GM19372 (cell line): ENCODE measurements at regions not wholly inside any gene's neighbourhood (a gene's known extent, or its start where the extent isn't known, plus 50 kb on each side); places are given as distances from the start of the nearest gene placed in this dataset.
A peak's percentile ranks its signal among the peaks of the same experiment; 100 is the strongest.
"Not testable (repeated sequence)": the region's sequence is repeated elsewhere in the genome, so short reads cannot be mapped to it uniquely, and the experiment has no call there.

Experiments
- ATAC-seq: cut with Tn5 transposase; IDR thresholded peaks from one replicate; pipeline ENCODE4 v1.9.1; 2021; ENCODE audit warnings: mild to moderate bottlenecking, low read depth, moderate library complexity; ENCODE audit not compliant: unreplicated experiment

GRCh38 chr1:178020968-178021640 is 51.2 kb upstream of the SEC16B start:
- ATAC-seq: no peak

GRCh38 chr1:178021950-178022349 is 52.1 kb upstream of the SEC16B start:
- ATAC-seq: no peak

GRCh38 chr1:178023181-178023618 is 53.3 kb upstream of the SEC16B start:
- no peak for ATAC-seq

- ATAC-seq: no peak
These were observed 54.6 kb upstream of the SEC16B start for GRCh38 chr1:178024504-178024903.

- ATAC-seq: no peak
These were observed 55.9 kb upstream of the SEC16B start for GRCh38 chr1:178025613-178026356.

- no peak for ATAC-seq
These were observed 59.1 kb upstream of the SEC16B start for GRCh38 chr1:178028841-178029481.

- ATAC-seq: no peak
These were observed 60.6 kb upstream of the SEC16B start for GRCh38 chr1:178030467-178030866.

- ATAC-seq: peak; percentile 97
These were observed 62.0 kb upstream of the RASAL2 start for GRCh38 chr1:178031856-178032320.

GRCh38 chr1:178033019-178033418 is 60.9 kb upstream of the RASAL2 start:
- no peak for ATAC-seq

GRCh38 chr1:178034676-178035075 is 59.2 kb upstream of the RASAL2 start:
- no peak for ATAC-seq

- no peak for ATAC-seq
These were observed 57.8 kb upstream of the RASAL2 start for GRCh38 chr1:178036090-178036489.

GRCh38 chr1:178037510-178038253 is 56.2 kb upstream of the RASAL2 start:
- ATAC-seq: no peak

- ATAC-seq: no peak
These were observed 55.5 kb upstream of the RASAL2 start for GRCh38 chr1:178038372-178038771.

- ATAC-seq: no peak
These were observed 54.0 kb upstream of the RASAL2 start for GRCh38 chr1:178039891-178040290.

GRCh38 chr1:178043940-178044339 is 50.0 kb upstream of the RASAL2 start:
- not testable (repeated sequence) for ATAC-seq
